Naive B cell (primary cell): ENCODE measurements at regions not wholly inside any gene's neighbourhood (a gene's known extent, or its start where the extent isn't known, plus 50 kb on each side); places are given as distances from the start of the nearest gene placed in this dataset.

Experiments used
- ATAC-seq, 2 donors: fragments of 150-1000 bp; cut with Tn5 transposase; 2 replicates each; pipeline ENCODE4 v1.10.0; 2021; ENCODE audit warnings: low read depth in 2 of 2, mild to moderate bottlenecking in 2 of 2, moderate library complexity in 2 of 2
- DNase-seq: peaks from one replicate; pipeline ENCODE4 v3.0.0; 2022
- H3K27ac Mint-ChIP-seq, 6 donors: one replicate each; pipeline ENCODE4 v1.8.0; 2020 to 2022; ENCODE audit warnings: mild to moderate bottlenecking in 6 of 6, mixed read lengths in 6 of 6, moderate library complexity in 5 of 6, inconsistent platforms in 2 of 6
- H3K27me3 Mint-ChIP-seq, 3 donors: one replicate each; pipeline ENCODE4 v1.8.0; 2021 to 2022; ENCODE audit warnings: mixed read lengths in 3 of 3, mild to moderate bottlenecking in 1 of 3
- H3K36me3 Mint-ChIP-seq, 2 donors: one replicate each; pipeline ENCODE4 v1.8.0; 2020 to 2022; ENCODE audit warnings: mixed read lengths in 2 of 2, inconsistent platforms in 1 of 2, mild to moderate bottlenecking in 1 of 2
- H3K4me1 Mint-ChIP-seq, 3 donors: one replicate each; pipeline ENCODE4 v1.8.0; 2020 to 2022; ENCODE audit warnings: mixed read lengths in 3 of 3, inconsistent platforms in 1 of 3, mild to moderate bottlenecking in 1 of 3, moderate library complexity in 1 of 3
- H3K4me3 Mint-ChIP-seq, 8 donors: one replicate each; pipeline ENCODE4 v1.8.0; 2020 to 2022; ENCODE audit warnings: mild to moderate bottlenecking in 8 of 8, mixed read lengths in 8 of 8, moderate library complexity in 8 of 8, inconsistent platforms in 2 of 8
- H3K9me3 Mint-ChIP-seq, 7 donors: one replicate each; pipeline ENCODE4 v1.8.0; 2020 to 2022; ENCODE audit warnings: mixed read lengths in 7 of 7, mild to moderate bottlenecking in 5 of 7, inconsistent platforms in 2 of 7, moderate library complexity in 1 of 7

GRCh38 chr16:58940609-58941008 lies 206.5 kb upstream of the GOT2 start:
- no peak for ATAC-seq
- no peak for DNase-seq
- H3K27me3 Mint-ChIP-seq: no peaks in the 10 kb centered on the region
- peaks cover 4 to 31% (median 9%) of the 10 kb centered on the region in 7 donors for H3K9me3 Mint-ChIP-seq
- no peaks in the 10 kb centered on the region for H3K4me1 Mint-ChIP-seq
- H3K36me3 Mint-ChIP-seq: no peaks in the 10 kb centered on the region
- no peak overlapping the region for H3K4me3 Mint-ChIP-seq
- no peak overlapping the region for H3K27ac Mint-ChIP-seq

DNA sequence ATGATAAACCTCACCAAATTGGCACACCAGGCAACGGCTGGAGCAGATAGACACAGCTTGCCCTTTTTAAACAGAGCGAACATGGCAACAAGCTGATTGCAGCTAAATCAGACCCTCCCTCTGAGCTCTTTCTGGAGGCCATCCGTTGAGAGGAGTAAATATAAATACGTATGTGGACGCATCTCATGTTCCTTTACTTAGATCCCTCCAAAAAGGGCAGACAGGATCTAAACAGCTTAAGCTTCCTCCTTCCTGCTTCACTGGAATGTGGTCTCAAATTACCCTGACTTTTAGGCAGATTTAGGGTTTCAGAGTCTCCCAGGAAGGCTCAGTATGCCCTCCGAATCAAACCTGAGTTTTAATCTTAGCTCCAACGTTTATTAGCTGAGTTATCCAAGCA lies 204.7 kb upstream of the GOT2 start:
- ATAC-seq (no peak), DNase-seq (no peak)
- H3K9me3 Mint-ChIP-seq: peaks cover 4 to 42% (median 15%) of the 10 kb centered on the region in 7 donors

GRCh38 chr16:58937661-58938060 lies 203.5 kb upstream of the GOT2 start:
- Mint-ChIP-seq H3K4me1 (no peaks in the 10 kb centered on the region), H3K27me3 (no peaks in the 10 kb centered on the region), H3K27ac (no peak overlapping the region), H3K9me3 (peaks cover 8 to 42% (median 15%) of the 10 kb centered on the region in 7 donors), H3K36me3 (no peaks in the 10 kb centered on the region), H3K4me3 (no peak overlapping the region)
- no peak for ATAC-seq
- no peak for DNase-seq

More for the DNA sequence above, 204.7 kb upstream of the GOT2 start:
- no peak overlapping the region for H3K4me3 Mint-ChIP-seq
- H3K27me3 Mint-ChIP-seq: no peaks in the 10 kb centered on the region
- H3K4me1 Mint-ChIP-seq: no peaks in the 10 kb centered on the region
- H3K27ac Mint-ChIP-seq: no peak overlapping the region
- no peaks in the 10 kb centered on the region for H3K36me3 Mint-ChIP-seq

DNA sequence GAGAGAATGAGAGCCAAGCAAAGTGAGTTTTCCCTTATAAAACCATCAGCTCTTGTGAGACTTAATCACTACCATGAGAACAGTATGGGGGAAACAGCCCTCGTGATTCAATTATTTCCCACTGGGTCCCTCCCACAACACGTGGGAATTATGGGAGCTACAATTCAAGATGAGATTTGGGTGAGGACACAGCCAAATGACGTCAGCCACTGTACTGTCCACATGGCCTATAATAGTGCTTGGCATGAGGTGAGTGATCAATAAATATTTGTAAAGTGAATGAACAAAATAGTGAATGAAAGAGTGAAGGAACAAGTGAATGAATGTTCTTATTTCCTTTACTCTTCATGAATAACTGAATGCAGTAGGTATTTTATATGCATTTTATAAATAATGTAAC lies 199.1 kb upstream of the GOT2 start:
- Mint-ChIP-seq H3K36me3 (no peaks in the 10 kb centered on the region), H3K9me3 (peaks cover 8 to 33% (median 12%) of the 10 kb centered on the region in 7 donors), H3K4me3 (no peak overlapping the region), H3K27ac (no peak overlapping the region), H3K4me1 (no peaks in the 10 kb centered on the region), H3K27me3 (no peaks in the 10 kb centered on the region)
- ATAC-seq: no peak
- DNase-seq: no peak

- no peak for DNase-seq
- ATAC-seq: no peak
- H3K27me3 Mint-ChIP-seq: no peaks in the 10 kb centered on the region
- peaks cover 2 to 18% (median 5%) of the 10 kb centered on the region in 7 donors for H3K9me3 Mint-ChIP-seq
- H3K4me1 Mint-ChIP-seq: no peaks in the 10 kb centered on the region
- H3K27ac Mint-ChIP-seq: no peak overlapping the region
- no peaks in the 10 kb centered on the region for H3K36me3 Mint-ChIP-seq
- no peak overlapping the region for H3K4me3 Mint-ChIP-seq
These were observed 197.3 kb upstream of the GOT2 start for GRCh38 chr16:58931436-58931835.

DNA sequence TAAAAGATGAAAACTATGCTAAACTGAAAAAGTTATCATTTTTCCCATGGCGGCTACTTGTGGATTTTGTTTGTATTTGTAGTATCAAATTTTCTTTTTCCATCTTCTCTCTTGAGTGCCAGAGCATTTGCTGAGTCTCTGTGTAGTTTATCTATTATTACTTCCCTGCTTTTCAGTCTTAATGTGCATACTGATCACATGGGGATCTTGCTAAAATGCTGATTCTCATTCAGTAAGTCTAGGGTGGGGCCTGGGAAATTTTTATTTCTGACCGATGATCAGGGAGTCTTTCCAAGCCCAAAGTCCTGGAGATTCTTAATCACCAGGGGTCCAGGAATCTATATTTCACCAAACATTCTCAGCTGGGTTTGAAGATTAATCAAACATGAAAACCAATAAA lies 189.0 kb upstream of the GOT2 start:
- Mint-ChIP-seq H3K36me3 (no peaks in the 10 kb centered on the region), H3K4me1 (no peaks in the 10 kb centered on the region), H3K4me3 (no peak overlapping the region), H3K27me3 (no peaks in the 10 kb centered on the region), H3K27ac (no peak overlapping the region), H3K9me3 (peaks cover 0 to 5% (median 4%) of the 10 kb centered on the region in 7 donors)
- ATAC-seq (no peak), DNase-seq (no peak)

DNA sequence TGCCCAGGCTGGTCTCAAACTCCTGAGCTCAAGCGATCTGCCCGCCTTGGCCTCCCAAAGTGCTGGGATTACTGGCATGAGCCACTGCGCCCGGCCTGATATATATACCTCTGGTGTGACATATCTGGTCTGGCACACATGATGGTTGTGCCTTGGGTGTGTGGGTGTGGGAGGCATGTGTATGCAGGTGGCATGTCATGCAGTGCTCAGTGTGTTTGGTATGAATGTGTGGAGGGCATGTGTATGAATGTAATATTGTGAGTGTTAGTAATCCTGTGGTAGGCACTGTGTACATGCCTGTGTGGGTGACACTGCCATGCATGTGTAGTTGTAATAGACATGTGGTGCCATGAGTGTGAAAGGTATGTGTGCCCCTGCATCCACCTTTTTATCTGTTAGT lies 179.3 kb upstream of the GOT2 start:
- H3K36me3 Mint-ChIP-seq: peaks cover 0 to 8% of the 10 kb centered on the region in 2 donors
- no peak for DNase-seq
- H3K27me3 Mint-ChIP-seq: no peaks in the 10 kb centered on the region
- H3K9me3 Mint-ChIP-seq: peaks cover 2 to 22% (median 13%) of the 10 kb centered on the region in 7 donors
- no peak overlapping the region for H3K27ac Mint-ChIP-seq
- H3K4me3 Mint-ChIP-seq: no peak overlapping the region
- ATAC-seq: no peak
- no peaks in the 10 kb centered on the region for H3K4me1 Mint-ChIP-seq

GRCh38 chr16:58912571-58912970 lies 178.5 kb upstream of the GOT2 start:
- Mint-ChIP-seq H3K9me3 (peaks cover 2 to 21% (median 10%) of the 10 kb centered on the region in 7 donors), H3K4me1 (no peaks in the 10 kb centered on the region), H3K4me3 (no peak overlapping the region), H3K36me3 (peaks cover 0 to 7% of the 10 kb centered on the region in 2 donors), H3K27ac (no peak overlapping the region), H3K27me3 (no peaks in the 10 kb centered on the region)
- DNase-seq (no peak), ATAC-seq (no peak)

- ATAC-seq: no peak
- no peaks in the 10 kb centered on the region for H3K4me1 Mint-ChIP-seq
- peaks cover 0 to 8% (median 0%) of the 10 kb centered on the region in 3 donors for H3K27me3 Mint-ChIP-seq
- no peaks in the 10 kb centered on the region for H3K36me3 Mint-ChIP-seq
- H3K4me3 Mint-ChIP-seq: no peak overlapping the region
- DNase-seq: no peak
- no peak overlapping the region for H3K27ac Mint-ChIP-seq
- H3K9me3 Mint-ChIP-seq: peaks cover 0 to 9% (median 0%) of the 10 kb centered on the region in 7 donors
These were observed 173.0 kb upstream of the GOT2 start for GRCh38 chr16:58906981-58907715.

GRCh38 chr16:58904291-58904690 lies 170.2 kb upstream of the GOT2 start:
- Mint-ChIP-seq H3K27me3 (peaks cover 0 to 12% (median 0%) of the 10 kb centered on the region in 3 donors), H3K9me3 (peaks cover 0 to 10% (median 3%) of the 10 kb centered on the region in 7 donors), H3K4me1 (no peaks in the 10 kb centered on the region), H3K36me3 (peaks cover 0 to 7% of the 10 kb centered on the region in 2 donors), H3K4me3 (no peak overlapping the region), H3K27ac (no peak overlapping the region)
- no peak for DNase-seq
- no peak for ATAC-seq

DNA sequence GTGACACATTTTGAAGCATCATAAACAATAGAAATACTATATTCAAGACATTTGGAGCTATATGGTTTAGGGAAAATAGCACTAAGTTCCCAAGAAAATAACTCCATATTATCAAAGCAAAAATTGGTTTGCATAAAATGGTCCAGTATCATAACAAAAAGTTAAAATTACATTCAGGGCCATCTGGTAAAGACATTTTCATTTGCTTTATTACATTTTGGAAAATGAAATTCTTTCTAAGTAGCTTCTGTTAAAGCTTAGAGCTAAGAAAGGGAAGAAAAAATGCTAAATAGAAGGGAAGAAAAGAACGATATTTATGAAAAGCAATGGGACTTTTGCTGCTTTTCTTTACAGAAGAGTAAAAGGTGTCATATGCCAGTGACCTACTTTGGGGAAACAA lies 155.4 kb upstream of the GOT2 start:
- DNase-seq: no peak
- H3K36me3 Mint-ChIP-seq: peaks cover 0 to 9% of the 10 kb centered on the region in 2 donors
- ATAC-seq: no peak
- no peaks in the 10 kb centered on the region for H3K4me1 Mint-ChIP-seq
- H3K9me3 Mint-ChIP-seq: peaks cover 0 to 11% (median 4%) of the 10 kb centered on the region in 7 donors
- no peak overlapping the region for H3K27ac Mint-ChIP-seq
- peaks cover 0 to 9% (median 0%) of the 10 kb centered on the region in 3 donors for H3K27me3 Mint-ChIP-seq
- H3K4me3 Mint-ChIP-seq: no peak overlapping the region

GRCh38 chr16:58885528-58886170 lies 151.5 kb upstream of the GOT2 start:
- Mint-ChIP-seq H3K27ac (no peak overlapping the region), H3K27me3 (peaks cover 0 to 5% (median 0%) of the 10 kb centered on the region in 3 donors), H3K9me3 (peaks cover 0 to 8% (median 0%) of the 10 kb centered on the region in 7 donors), H3K36me3 (no peaks in the 10 kb centered on the region), H3K4me1 (peaks cover 4 to 13% (median 13%) of the 10 kb centered on the region in 3 donors), H3K4me3 (no peak overlapping the region)
- ATAC-seq (no peak), DNase-seq (no peak)

- no peak overlapping the region for H3K4me3 Mint-ChIP-seq
- H3K4me1 Mint-ChIP-seq: peaks cover 4 to 13% (median 13%) of the 10 kb centered on the region in 3 donors
- H3K27me3 Mint-ChIP-seq: peaks cover 0 to 11% (median 5%) of the 10 kb centered on the region in 3 donors
- ATAC-seq (no peak), DNase-seq (no peak)
- peaks cover 2 to 10% (median 8%) of the 10 kb centered on the region in 7 donors for H3K9me3 Mint-ChIP-seq
- no peaks in the 10 kb centered on the region for H3K36me3 Mint-ChIP-seq
- H3K27ac Mint-ChIP-seq: no peak overlapping the region
These were observed 150.0 kb upstream of the GOT2 start for GRCh38 chr16:58884141-58884540.

DNA sequence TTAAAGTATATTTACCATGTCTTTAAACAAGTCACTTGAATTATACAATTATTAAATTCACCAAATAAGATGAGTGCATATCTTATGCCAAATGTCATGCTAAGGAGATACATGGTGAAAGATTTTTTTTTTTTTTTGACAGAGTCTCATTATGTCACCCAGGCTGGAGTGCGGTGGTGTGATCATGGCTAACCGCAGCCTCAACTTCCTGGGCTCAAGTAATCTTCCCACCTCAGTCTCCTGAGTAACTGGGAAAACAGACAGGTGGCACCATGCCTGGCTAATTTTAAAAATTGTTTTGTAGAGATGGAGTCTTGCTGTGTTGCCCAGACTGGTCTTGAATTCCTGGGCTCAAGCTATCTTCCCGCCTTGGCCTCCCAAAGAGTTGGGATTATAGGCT lies 149.0 kb upstream of the GOT2 start:
- no peak overlapping the region for H3K27ac Mint-ChIP-seq
- peaks cover 0 to 13% (median 5%) of the 10 kb centered on the region in 3 donors for H3K27me3 Mint-ChIP-seq
- H3K4me3 Mint-ChIP-seq: no peak overlapping the region
- H3K9me3 Mint-ChIP-seq: peaks cover 6 to 14% (median 11%) of the 10 kb centered on the region in 7 donors
- peaks cover 4 to 13% (median 13%) of the 10 kb centered on the region in 3 donors for H3K4me1 Mint-ChIP-seq
- DNase-seq (no peak), ATAC-seq (no peak)
- no peaks in the 10 kb centered on the region for H3K36me3 Mint-ChIP-seq
